GM19023 (cell line): ENCODE measurements at regions not wholly inside any gene's neighbourhood (a gene's known extent, or its start where the extent isn't known, plus 50 kb on each side); places are given as distances from the start of the nearest gene placed in this dataset.
"Not testable (repeated sequence)": the region's sequence is repeated elsewhere in the genome, so short reads cannot be mapped to it uniquely, and the experiment has no call there.

Experiments
- ATAC-seq: cut with Tn5 transposase; IDR thresholded peaks from one replicate; pipeline ENCODE4 v1.9.1; 2021; ENCODE audit warnings: mild to moderate bottlenecking, moderate library complexity; ENCODE audit not compliant: unreplicated experiment

DNA sequence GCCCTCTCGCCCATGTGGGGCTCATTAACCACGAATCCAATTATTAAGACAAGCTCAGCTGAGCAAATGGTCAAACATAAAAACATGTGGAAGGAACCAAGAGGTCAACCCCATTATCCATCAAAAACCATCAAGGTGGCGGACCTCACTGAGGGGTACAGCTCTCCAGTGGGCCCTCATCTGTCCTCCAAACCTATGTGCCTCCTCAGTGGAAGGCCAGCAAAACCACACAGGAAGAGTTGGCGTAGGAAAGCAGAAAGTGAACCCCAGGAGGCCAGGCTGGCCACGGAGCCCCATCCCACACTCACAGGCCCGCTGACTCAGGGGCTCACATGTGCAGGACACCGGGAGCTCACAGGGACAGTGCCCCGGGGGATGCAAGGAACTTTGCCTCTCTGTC is 66.5 kb upstream of the CLEC6A start:
- not testable (repeated sequence) for ATAC-seq

DNA sequence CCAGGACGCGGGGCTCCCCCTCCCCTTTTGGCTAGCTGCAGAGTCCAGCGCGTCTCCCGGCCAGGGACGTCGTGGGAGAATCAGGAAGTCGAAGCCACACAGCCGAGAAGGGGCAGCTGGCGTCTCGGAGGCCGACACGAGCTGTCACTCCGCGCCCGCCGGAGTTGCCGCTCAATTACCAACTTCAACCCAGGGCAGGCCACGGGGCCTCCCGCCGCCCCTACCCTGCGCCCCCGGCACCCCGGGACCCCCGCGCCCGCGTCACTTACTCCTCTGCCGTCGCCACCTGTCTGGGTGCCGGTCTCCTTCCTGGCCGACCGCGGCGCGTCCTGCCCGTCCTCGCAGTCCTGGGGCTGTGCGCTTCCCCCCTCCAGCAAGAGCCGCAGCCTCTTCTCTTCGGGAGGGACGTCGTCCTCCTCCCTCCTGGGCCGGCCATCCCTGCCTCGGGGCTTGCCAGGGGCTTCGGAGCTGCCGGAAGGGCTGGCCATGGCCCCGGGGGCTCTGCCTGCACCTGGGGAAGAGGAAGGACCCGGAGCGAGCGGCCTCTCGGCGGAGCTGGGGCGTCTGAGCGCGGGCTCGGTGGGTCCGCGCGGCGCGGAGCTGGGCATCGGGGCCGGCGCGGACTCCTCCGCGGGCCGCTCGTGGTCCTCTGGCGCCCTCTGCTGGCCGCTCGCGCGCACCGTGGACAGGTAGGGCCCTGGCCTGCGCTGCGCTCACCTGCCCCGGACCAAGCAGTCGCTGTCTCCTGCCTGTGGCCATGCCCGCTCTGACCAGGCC is 65.6 kb upstream of the CLEC6A start:
- ATAC-seq = not testable (repeated sequence)

DNA sequence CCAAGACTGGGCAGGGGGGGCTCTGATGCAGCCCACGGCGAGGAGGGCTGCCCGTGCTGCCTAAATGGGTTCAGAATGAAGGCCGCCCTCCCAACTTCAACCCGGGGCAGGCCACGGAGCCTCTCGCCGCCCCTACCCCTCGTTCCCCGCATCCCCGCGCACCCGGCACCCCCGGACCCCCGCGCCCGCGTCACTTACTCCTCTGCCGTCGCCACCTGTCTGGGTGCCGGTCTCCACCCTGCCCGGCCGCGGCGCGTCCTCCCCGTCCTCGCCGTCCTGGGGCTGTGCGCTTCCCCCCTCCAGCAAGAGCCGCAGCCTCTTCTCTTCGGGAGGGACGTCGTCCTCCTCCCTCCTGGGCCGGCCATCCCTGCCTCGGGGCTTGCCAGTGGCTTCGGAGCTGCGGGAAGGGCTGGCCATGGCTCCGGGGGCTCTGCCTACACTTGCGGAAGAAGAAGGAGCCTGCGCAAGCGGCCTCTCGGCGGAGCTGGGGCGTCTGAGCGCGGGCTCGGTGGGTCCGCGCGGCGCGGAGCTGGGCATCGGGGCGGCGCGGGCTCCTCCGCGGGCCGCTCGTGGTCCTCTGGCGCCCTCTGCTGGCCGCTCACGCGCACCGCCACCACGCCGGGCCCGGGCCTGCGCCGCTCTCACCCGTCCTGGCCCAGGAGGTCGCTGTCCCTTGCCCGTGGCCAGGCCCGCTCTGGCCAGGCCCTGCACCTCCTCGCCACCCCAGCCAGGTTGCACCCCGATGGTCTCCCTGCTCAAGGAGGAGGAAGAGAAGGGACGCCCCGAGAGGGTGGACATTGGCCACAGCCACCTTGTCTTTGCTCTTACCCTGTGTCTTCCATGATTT is 59.3 kb upstream of the CLEC6A start:
- ATAC-seq = peak; percentile 54

DNA sequence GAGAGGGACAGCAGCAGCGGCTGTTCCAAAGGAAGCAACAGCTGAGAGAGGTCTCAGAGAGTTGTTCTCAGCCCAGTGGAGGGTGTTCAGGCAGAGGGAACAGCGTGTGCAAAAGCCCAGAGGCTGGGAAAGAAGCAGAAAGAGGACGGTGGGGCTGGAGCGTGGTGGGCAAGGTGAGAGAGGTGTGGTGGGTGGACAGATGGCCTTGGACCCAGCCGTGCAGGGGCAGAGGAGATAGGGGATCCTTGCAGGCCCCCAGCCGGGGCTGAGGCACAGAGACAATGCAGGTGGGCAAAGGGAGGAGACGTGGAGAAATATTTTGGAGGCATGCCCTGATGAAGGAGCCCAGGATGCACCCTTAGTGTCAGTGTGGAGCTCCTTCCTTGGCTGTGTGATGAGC is 58.4 kb upstream of the CLEC6A start:
- not testable (repeated sequence) for ATAC-seq

DNA sequence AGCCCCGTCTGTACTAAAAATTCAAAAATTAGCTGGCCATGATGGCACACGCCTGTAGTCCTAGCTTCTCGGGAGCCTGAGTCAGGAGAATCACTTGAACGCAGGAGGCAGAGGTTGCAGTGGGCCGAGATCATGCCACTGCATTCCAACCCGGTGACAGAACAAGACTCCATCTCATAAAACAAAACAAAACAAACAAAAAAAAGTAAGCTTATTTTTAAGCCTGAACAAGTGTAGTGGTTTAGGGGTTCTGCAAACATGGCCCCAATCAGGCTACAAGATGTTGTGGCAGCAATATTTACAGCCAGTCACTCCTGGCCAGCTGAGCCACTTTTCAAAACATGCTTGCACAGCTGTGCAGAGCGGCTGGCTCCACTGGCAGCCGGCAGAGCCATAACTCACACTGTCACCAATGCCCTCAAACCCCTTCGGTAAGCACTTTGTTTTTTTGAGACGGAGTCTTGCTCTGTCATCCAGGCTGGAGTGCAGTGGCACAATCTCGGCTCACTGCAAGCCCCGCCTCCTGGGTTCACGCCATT is 56.2 kb upstream of the CLEC6A start:
- not testable (repeated sequence) for ATAC-seq

DNA sequence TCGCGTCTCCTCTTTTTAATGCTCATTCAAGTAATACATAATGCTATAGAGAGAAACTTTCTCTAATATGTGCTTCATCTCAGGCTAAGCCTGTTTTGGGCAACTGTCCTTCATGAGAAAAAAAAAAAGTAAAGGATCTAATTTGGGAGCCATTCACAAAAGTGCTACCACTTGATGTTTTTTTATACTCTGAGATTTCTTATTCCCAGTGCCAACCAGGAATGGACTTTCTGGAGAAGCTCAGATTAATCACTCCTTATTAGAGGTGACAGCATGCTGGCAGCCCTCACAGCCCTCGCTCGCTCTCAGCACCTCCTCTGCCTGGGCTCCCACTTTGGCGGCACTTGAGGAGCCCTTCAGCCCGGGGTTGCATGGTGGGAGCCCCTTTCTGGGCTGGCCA is 51.9 kb upstream of the CLEC6A start:
- ATAC-seq = not testable (repeated sequence)

DNA sequence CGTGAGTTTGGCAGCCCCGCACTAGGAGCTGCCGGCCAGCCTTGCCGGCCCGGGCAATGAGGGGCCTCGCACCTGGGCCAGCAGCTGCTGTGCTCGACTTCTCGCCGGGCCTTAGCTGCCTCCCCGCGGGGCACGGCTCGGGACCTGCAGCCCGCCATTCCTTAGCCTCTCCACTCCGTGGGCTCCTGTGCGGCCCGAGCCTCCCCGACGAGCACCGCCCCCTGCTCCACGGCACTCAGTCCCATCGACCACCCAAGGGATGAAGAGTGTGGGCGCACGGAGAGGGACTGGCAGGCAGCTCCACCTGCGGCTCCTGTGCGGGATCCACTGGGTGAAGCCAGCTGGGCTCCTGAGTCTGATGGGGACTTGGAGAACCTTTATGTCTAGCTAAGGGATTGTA is 51.4 kb upstream of the CLEC6A start:
- ATAC-seq = not testable (repeated sequence)
